Suprapubic skin (tissue), 3 donors: ENCODE measurements at regions not wholly inside any gene's neighbourhood (a gene's known extent, or its start where the extent isn't known, plus 50 kb on each side); places are given as distances from the start of the nearest gene placed in this dataset.

Experiments
- CTCF ChIP-seq, 2 donors: fragments of 200-600 bp in 1 of 2; fragments of 450-650 bp in 1 of 2; sonication (generic) in 1 of 2; IDR thresholded peaks; one replicate each; pipeline ENCODE4 v1.5.1; 2016 to 2019; ENCODE audit warnings: antibody characterized with exemption in 2 of 2, mild to moderate bottlenecking in 1 of 2, moderate library complexity in 1 of 2
- POLR2AphosphoS5 ChIP-seq, 3 donors: sonication (generic); formaldehyde crosslinking; IDR thresholded peaks; one replicate each; pipeline ENCODE4 v1.6.1; 2017; ENCODE audit warnings: antibody characterized with exemption in 3 of 3

GRCh38 chr2:129361688-129362087, 617.8 kb upstream of the RAB6C start:
- TF ChIP-seq CTCF (IDR thresholded peaks at IDR 0.05): no peak
- no peak for TF ChIP-seq POLR2AphosphoS5 (IDR thresholded peaks at IDR 0.05)
